ENCODE measurements at regions not wholly inside any gene's neighbourhood (a gene's known extent, or its start where the extent isn't known, plus 50 kb on each side); places are given as distances from the start of the nearest gene placed in this dataset.

- no peak overlapping the region for H3K4me3 Mint-ChIP-seq
- no peaks in the 10 kb centered on the region for H3K4me1 Mint-ChIP-seq (ENCODE audit: low read depth)
- peaks cover 31% of the 10 kb centered on the region for H3K9me3 Mint-ChIP-seq
- no peaks in the 10 kb centered on the region for H3K36me3 Mint-ChIP-seq (ENCODE audit: low read depth)
- no peak overlapping the region for H3K27ac Mint-ChIP-seq
- TF ChIP-seq CTCF (IDR thresholded peaks at IDR 0.05): no peak
- DNase-seq: no peak
- H3K27me3 Mint-ChIP-seq (ENCODE audit: insufficient read depth): no peaks in the 10 kb centered on the region; the same call in 1 of the 2 replicates
Measured at GRCh38 chr21:18705971-18706370, 302.4 kb upstream of the TMPRSS15 start.

- TF ChIP-seq CTCF (IDR thresholded peaks at IDR 0.05): no peak
- Mint-ChIP-seq H3K27me3 (ENCODE audit: insufficient read depth) (no peaks in the 10 kb centered on the region), H3K9me3 (peaks cover 52% of the 10 kb centered on the region), H3K4me3 (no peak overlapping the region), H3K4me1 (ENCODE audit: low read depth) (no peaks in the 10 kb centered on the region), H3K27ac (no peak overlapping the region), H3K36me3 (ENCODE audit: low read depth) (no peaks in the 10 kb centered on the region; the same call in 1 of the 2 replicates)
- DNase-seq: no peak
Measured at GRCh38 chr21:18711662-18712061, 308.1 kb upstream of the TMPRSS15 start.

- H3K9me3 Mint-ChIP-seq: peaks cover 82% of the 10 kb centered on the region
- H3K27ac Mint-ChIP-seq: no peak overlapping the region
- H3K36me3 Mint-ChIP-seq (ENCODE audit: low read depth): no peaks in the 10 kb centered on the region; the same call in 1 of the 2 replicates
- no peaks in the 10 kb centered on the region for H3K27me3 Mint-ChIP-seq (ENCODE audit: insufficient read depth)
- no peak for DNase-seq
- no peak for TF ChIP-seq CTCF (IDR thresholded peaks at IDR 0.05)
- no peaks in the 10 kb centered on the region for H3K4me1 Mint-ChIP-seq (ENCODE audit: low read depth)
- H3K4me3 Mint-ChIP-seq: no peak overlapping the region
Measured at GRCh38 chr21:18715606-18716005, 312.0 kb upstream of the TMPRSS15 start.

- Mint-ChIP-seq H3K36me3 (ENCODE audit: low read depth) (no peaks in the 10 kb centered on the region; the same call in 1 of the 2 replicates), H3K9me3 (peaks cover 76% of the 10 kb centered on the region), H3K27me3 (ENCODE audit: insufficient read depth) (no peaks in the 10 kb centered on the region), H3K4me3 (no peak overlapping the region), H3K4me1 (ENCODE audit: low read depth) (no peaks in the 10 kb centered on the region), H3K27ac (no peak overlapping the region)
- no peak for TF ChIP-seq CTCF (IDR thresholded peaks at IDR 0.05)
- no peak for DNase-seq
Measured at GRCh38 chr21:18716578-18717138, 313.1 kb upstream of the TMPRSS15 start.

- no peak for DNase-seq
- Mint-ChIP-seq H3K4me3 (no peak overlapping the region), H3K36me3 (ENCODE audit: low read depth) (no peaks in the 10 kb centered on the region), H3K4me1 (ENCODE audit: low read depth) (no peaks in the 10 kb centered on the region), H3K9me3 (peaks cover 62% of the 10 kb centered on the region), H3K27me3 (ENCODE audit: insufficient read depth) (no peaks in the 10 kb centered on the region), H3K27ac (no peak overlapping the region)
- no peak for TF ChIP-seq CTCF (IDR thresholded peaks at IDR 0.05)
Measured at GRCh38 chr21:18722193-18722592, 318.6 kb upstream of the TMPRSS15 start.

GRCh38 chr21:18723171-18723570 lies 319.6 kb upstream of the TMPRSS15 start:
- no peaks in the 10 kb centered on the region for H3K4me1 Mint-ChIP-seq (ENCODE audit: low read depth)
- H3K27me3 Mint-ChIP-seq (ENCODE audit: insufficient read depth): no peaks in the 10 kb centered on the region
- H3K4me3 Mint-ChIP-seq: no peak overlapping the region
- TF ChIP-seq CTCF (IDR thresholded peaks at IDR 0.05): no peak
- no peak for DNase-seq
- H3K36me3 Mint-ChIP-seq (ENCODE audit: low read depth): no peaks in the 10 kb centered on the region
- no peak overlapping the region for H3K27ac Mint-ChIP-seq
- H3K9me3 Mint-ChIP-seq: peaks cover 58% of the 10 kb centered on the region

Measured in HFFc6 (cell line).